ENCODE measurements at regions not wholly inside any gene's neighbourhood (a gene's known extent, or its start where the extent isn't known, plus 50 kb on each side); places are given as distances from the start of the nearest gene placed in this dataset.
A peak's percentile ranks its signal among the peaks of the same experiment; 100 is the strongest.

DNA sequence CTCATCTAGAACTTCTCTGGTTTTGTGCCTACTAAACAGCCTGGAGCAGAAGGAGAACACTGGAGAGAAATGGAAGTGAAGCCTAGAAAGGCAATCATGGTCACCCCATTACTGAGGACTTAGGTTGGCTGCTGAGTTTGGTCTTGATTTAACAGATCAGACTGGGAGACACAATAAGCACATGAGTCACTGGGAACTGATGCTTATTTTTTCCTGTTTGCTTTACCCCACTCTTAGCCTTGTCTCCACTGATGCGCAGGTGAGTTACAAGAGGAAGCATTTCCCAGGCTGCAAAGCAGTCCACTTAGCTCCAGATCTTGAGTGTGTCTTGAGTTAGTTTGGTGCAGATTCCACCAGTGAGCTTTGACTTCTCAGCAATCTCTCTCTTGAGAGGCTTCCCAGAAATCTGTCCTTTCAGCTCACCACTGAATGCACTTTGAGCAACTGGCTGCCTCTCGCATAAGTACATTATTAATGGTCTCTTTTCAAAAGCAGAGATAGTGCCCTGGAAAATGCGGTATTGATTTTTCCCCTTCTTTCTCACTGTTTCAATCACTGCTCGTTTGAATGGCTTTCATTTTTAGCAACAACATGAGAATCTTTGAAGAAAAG lies 390.2 kb upstream of the SETBP1 start:
- Histone ChIP-seq H3K9me3 (ENCODE audit: insufficient read depth, low read depth, low read length) (no peaks in the 10 kb centered on the region), H3K36me3 (ENCODE audit: control insufficient read depth in 1 of 2, insufficient read depth in 2 of 2, low read length in 2 of 2) (no peaks in the 10 kb centered on the region), H2AK5ac (ENCODE audit: low read length) (no peak overlapping the region), H2BK120ac (ENCODE audit: insufficient read depth, low read length, poor library complexity) (no peak overlapping the region), H4K12ac (ENCODE audit: low read depth, low read length) (no peak overlapping the region), H4K8ac (ENCODE audit: low read depth, low read length) (no peak overlapping the region), H2BK12ac (ENCODE audit: low read length) (no peak overlapping the region), H3K27me3 (ENCODE audit: insufficient read depth, low read length) (no peaks in the 10 kb centered on the region), H3K9ac (ENCODE audit: low read length) (no peak overlapping the region), H3K79me2 (ENCODE audit: control insufficient read depth, insufficient read depth, low read length, poor library complexity) (no peaks in the 10 kb centered on the region), H3K4me3 (ENCODE audit: low read depth, low read length) (no peak overlapping the region), H4K91ac (ENCODE audit: low read depth, low read length) (no peak overlapping the region), H3K23ac (ENCODE audit: low read length) (no peak overlapping the region), H3K18ac (ENCODE audit: low read length) (no peak overlapping the region), H3K14ac (ENCODE audit: low read length) (no peak overlapping the region), H3K4me1 (ENCODE audit: control insufficient read depth in 1 of 2, insufficient read depth in 2 of 2, low read length in 2 of 2) (no peaks in the 10 kb centered on the region), H3K79me1 (ENCODE audit: low read length) (no peaks in the 10 kb centered on the region), H3K4me2 (ENCODE audit: low read length) (no peak overlapping the region), H2BK5ac (ENCODE audit: low read depth, low read length, poor library complexity) (no peak overlapping the region), H2AFZ (ENCODE audit: insufficient read depth, low read length, poor library complexity) (no peak overlapping the region), H3K4ac (ENCODE audit: low read depth, low read length) (no peak overlapping the region), H3K27ac (ENCODE audit: low read depth, low read length) (no peak overlapping the region)
- no CpG with 5 or more reads among the region's 4 CpGs for WGBS (ENCODE audit: extremely low coverage, insufficient coverage, insufficient read length)
- no peak for DNase-seq

DNA sequence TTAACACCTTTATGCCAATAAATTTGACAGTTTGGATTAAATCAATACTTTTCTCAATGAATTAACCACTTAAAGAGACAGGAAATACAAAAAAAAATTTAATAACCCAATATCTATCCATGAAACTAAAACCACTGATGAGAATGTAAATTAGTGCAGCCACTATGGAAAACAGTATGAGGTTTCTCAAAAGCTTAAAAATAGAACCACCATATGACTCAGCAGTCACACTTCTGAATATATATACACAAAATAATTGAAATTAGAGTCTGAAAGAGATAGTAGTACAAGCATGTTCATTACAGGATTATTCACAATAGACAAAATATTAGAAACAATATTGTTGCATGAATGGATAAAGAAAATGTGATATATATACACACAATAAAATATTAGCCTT lies 382.1 kb upstream of the SETBP1 start:
- H4K12ac ChIP-seq (ENCODE audit: low read depth, low read length): no peak overlapping the region
- H3K18ac ChIP-seq (ENCODE audit: low read length): no peak overlapping the region
- H3K9ac ChIP-seq (ENCODE audit: low read length): no peak overlapping the region
- no peaks in the 10 kb centered on the region for H3K4me1 ChIP-seq (ENCODE audit: control insufficient read depth in 1 of 2, insufficient read depth in 2 of 2, low read length in 2 of 2)
- no peak overlapping the region for H2AK5ac ChIP-seq (ENCODE audit: low read length)
- H2BK5ac ChIP-seq (ENCODE audit: low read depth, low read length, poor library complexity): no peak overlapping the region
- H3K79me1 ChIP-seq (ENCODE audit: low read length): no peaks in the 10 kb centered on the region
- H3K36me3 ChIP-seq (ENCODE audit: control insufficient read depth in 1 of 2, insufficient read depth in 2 of 2, low read length in 2 of 2): no peaks in the 10 kb centered on the region
- no peak overlapping the region for H3K4ac ChIP-seq (ENCODE audit: low read depth, low read length)
- no peaks in the 10 kb centered on the region for H3K27me3 ChIP-seq (ENCODE audit: insufficient read depth, low read length)
- no peak overlapping the region for H3K27ac ChIP-seq (ENCODE audit: low read depth, low read length)
- H3K14ac ChIP-seq (ENCODE audit: low read length): no peak overlapping the region
- H3K79me2 ChIP-seq (ENCODE audit: control insufficient read depth, insufficient read depth, low read length, poor library complexity): no peaks in the 10 kb centered on the region
- H2BK12ac ChIP-seq (ENCODE audit: low read length): no peak overlapping the region
- no peak overlapping the region for H2BK120ac ChIP-seq (ENCODE audit: insufficient read depth, low read length, poor library complexity)
- H3K23ac ChIP-seq (ENCODE audit: low read length): no peak overlapping the region
- H4K91ac ChIP-seq (ENCODE audit: low read depth, low read length): no peak overlapping the region
- H2AFZ ChIP-seq (ENCODE audit: insufficient read depth, low read length, poor library complexity): no peak overlapping the region
- H3K9me3 ChIP-seq (ENCODE audit: insufficient read depth, low read depth, low read length): peaks cover 5% of the 10 kb centered on the region
- H3K4me2 ChIP-seq (ENCODE audit: low read length): no peak overlapping the region
- no peak overlapping the region for H4K8ac ChIP-seq (ENCODE audit: low read depth, low read length)
- no peak overlapping the region for H3K4me3 ChIP-seq (ENCODE audit: low read depth, low read length)
- no peak for DNase-seq

DNA sequence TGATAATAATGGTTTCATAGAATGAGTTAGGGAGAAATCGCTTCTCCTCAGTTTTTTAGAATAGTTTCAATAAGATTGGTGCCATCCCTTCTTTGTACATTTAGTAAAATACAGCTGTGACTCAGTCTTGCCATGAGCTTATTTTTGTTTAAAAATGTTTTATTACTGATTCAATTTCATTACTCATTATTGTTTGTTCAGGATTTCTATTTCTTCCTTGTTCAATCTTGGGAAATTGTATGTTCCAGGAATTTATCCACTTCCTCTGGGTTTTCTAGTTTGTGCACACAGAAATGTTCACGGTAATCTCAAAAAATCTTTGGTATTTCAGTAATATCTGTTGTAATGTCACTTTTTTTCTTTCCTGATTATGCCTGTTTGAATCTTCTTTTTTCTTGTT lies 371.5 kb upstream of the SETBP1 start:
- Histone ChIP-seq H4K12ac (ENCODE audit: low read depth, low read length) (no peak overlapping the region), H4K8ac (ENCODE audit: low read depth, low read length) (no peak overlapping the region), H3K4ac (ENCODE audit: low read depth, low read length) (no peak overlapping the region), H2BK120ac (ENCODE audit: insufficient read depth, low read length, poor library complexity) (no peak overlapping the region), H3K36me3 (ENCODE audit: control insufficient read depth in 1 of 2, insufficient read depth in 2 of 2, low read length in 2 of 2) (no peaks in the 10 kb centered on the region), H3K9ac (ENCODE audit: low read length) (no peak overlapping the region), H3K4me2 (ENCODE audit: low read length) (no peak overlapping the region), H3K79me1 (ENCODE audit: low read length) (no peaks in the 10 kb centered on the region), H2BK5ac (ENCODE audit: low read depth, low read length, poor library complexity) (no peak overlapping the region), H3K4me1 (ENCODE audit: control insufficient read depth in 1 of 2, insufficient read depth in 2 of 2, low read length in 2 of 2) (no peaks in the 10 kb centered on the region), H3K23ac (ENCODE audit: low read length) (no peak overlapping the region), H2AFZ (ENCODE audit: insufficient read depth, low read length, poor library complexity) (no peak overlapping the region), H2AK5ac (ENCODE audit: low read length) (no peak overlapping the region), H3K79me2 (ENCODE audit: control insufficient read depth, insufficient read depth, low read length, poor library complexity) (no peaks in the 10 kb centered on the region), H3K27me3 (ENCODE audit: insufficient read depth, low read length) (no peaks in the 10 kb centered on the region), H3K27ac (ENCODE audit: low read depth, low read length) (no peak overlapping the region), H3K14ac (ENCODE audit: low read length) (no peak overlapping the region), H2BK12ac (ENCODE audit: low read length) (no peak overlapping the region), H3K4me3 (ENCODE audit: low read depth, low read length) (no peak overlapping the region), H4K91ac (ENCODE audit: low read depth, low read length) (no peak overlapping the region), H3K18ac (ENCODE audit: low read length) (no peak overlapping the region), H3K9me3 (ENCODE audit: insufficient read depth, low read depth, low read length) (no peaks in the 10 kb centered on the region)
- no CpG with 5 or more reads among the region's 2 CpGs for WGBS (ENCODE audit: extremely low coverage, insufficient coverage, insufficient read length)
- peak in 1 of 2 donors; percentile 49 for DNase-seq

DNA sequence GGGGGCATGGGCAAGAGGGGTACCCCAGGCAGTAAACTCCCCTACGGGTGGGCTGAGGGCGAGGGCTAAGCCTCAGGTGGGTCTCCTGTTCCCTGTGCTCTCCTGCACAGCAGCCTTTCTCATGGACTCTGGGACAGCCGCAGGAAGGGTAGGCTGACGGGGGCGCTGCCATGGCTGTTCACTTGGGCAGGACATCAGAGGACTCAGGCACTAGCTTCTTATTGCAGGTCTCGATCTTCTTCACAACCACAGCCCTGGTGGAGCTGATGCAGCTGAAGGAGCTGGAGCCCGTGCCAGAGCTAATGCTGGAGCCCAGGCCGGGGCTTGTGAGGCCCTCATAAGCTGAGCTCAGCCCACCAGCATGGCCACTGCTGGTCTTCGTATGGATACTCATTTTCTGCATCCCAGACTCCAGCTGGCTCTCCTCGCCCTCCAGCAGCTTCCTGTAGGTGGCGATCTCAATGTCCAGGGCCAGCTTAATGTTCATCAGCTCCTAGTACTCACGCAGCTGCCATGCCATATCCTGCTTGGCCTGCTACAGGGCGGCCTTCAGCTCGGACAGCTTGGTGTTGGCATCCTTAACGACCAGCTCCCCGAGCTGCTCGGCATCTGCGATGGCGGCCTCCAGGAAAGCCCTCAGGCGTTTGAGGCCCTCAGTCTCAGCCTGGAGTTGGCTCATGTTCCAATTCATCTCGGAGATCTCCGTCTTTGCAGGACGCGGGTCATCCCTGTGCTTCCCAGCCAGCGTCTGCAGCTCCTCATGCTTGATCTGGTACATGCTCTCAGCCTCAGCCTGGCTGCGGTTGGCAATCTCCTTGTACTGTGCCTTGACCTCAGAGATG lies 359.8 kb upstream of the SETBP1 start:
- Histone ChIP-seq H3K4me2 (ENCODE audit: low read length) (no peak overlapping the region), H3K18ac (ENCODE audit: low read length) (no peak overlapping the region), H3K23ac (ENCODE audit: low read length) (no peak overlapping the region), H3K4me3 (ENCODE audit: low read depth, low read length) (no peak overlapping the region), H3K27ac (ENCODE audit: low read depth, low read length) (no peak overlapping the region), H4K8ac (ENCODE audit: low read depth, low read length) (no peak overlapping the region), H2BK120ac (ENCODE audit: insufficient read depth, low read length, poor library complexity) (no peak overlapping the region), H3K9ac (ENCODE audit: low read length) (no peak overlapping the region), H3K79me1 (ENCODE audit: low read length) (no peaks in the 10 kb centered on the region), H3K36me3 (ENCODE audit: control insufficient read depth in 1 of 2, insufficient read depth in 2 of 2, low read length in 2 of 2) (no peaks in the 10 kb centered on the region), H2AK5ac (ENCODE audit: low read length) (no peak overlapping the region), H3K9me3 (ENCODE audit: insufficient read depth, low read depth, low read length) (peaks cover 1% of the 10 kb centered on the region), H4K91ac (ENCODE audit: low read depth, low read length) (no peak overlapping the region), H2BK12ac (ENCODE audit: low read length) (no peak overlapping the region), H4K12ac (ENCODE audit: low read depth, low read length) (no peak overlapping the region), H3K4me1 (ENCODE audit: control insufficient read depth in 1 of 2, insufficient read depth in 2 of 2, low read length in 2 of 2) (no peaks in the 10 kb centered on the region), H3K4ac (ENCODE audit: low read depth, low read length) (no peak overlapping the region), H2AFZ (ENCODE audit: insufficient read depth, low read length, poor library complexity) (no peak overlapping the region), H3K14ac (ENCODE audit: low read length) (no peak overlapping the region), H3K79me2 (ENCODE audit: control insufficient read depth, insufficient read depth, low read length, poor library complexity) (no peaks in the 10 kb centered on the region), H2BK5ac (ENCODE audit: low read depth, low read length, poor library complexity) (no peak overlapping the region), H3K27me3 (ENCODE audit: insufficient read depth, low read length) (no peaks in the 10 kb centered on the region)
- WGBS (ENCODE audit: extremely low coverage, insufficient coverage, insufficient read length): no CpG with 5 or more reads among the region's 26 CpGs
- DNase-seq: peak; percentile 28 to 57

Measured in trophoblast cell (in vitro differentiated cells and primary cell).